IMR-90 (cell line): ENCODE measurements at regions not wholly inside any gene's neighbourhood (a gene's known extent, or its start where the extent isn't known, plus 50 kb on each side); places are given as distances from the start of the nearest gene placed in this dataset.

ENCODE experiments used
- ATAC-seq: fragments of 200-7000 bp; cut with Tn5 transposase; 2 replicates; pipeline ENCODE4 v1.9.1; 2020; ENCODE audit warnings: low read depth, mild to moderate bottlenecking, moderate library complexity
- BruUV-seq: library from RNA; stranded (reverse); fragments of 400-500 nt; replicated peaks from 2 replicates; lab custom pipeline; 2021; lab: Mats Ljungman, UMichigan
- CTCF ChIA-PET: fragments of 300-600 bp; formaldehyde crosslinking; extraction: SDS; loops from one replicate; lab custom pipeline; 2021; ENCODE audit warnings: antibody characterized with exemption; lab: Yijun Ruan, JAX
- POLR2A ChIA-PET: fragments of 300-600 bp; sonication (Branson Sonifier 250); formaldehyde crosslinking; loops from one replicate; lab custom pipeline; 2022; ENCODE audit warnings: antibody characterized with exemption; ENCODE audit not compliant: unreplicated experiment; lab: Charles Lee
- DNase-seq: peaks from one replicate; pipeline ENCODE4 v3.0.0; 2013
- H2AFZ ChIP-seq: replicated peaks from 2 replicates; pipeline ENCODE3; 2013; ENCODE audit warnings: low read length, mild to moderate bottlenecking; ENCODE audit not compliant: poor library complexity
- H2AK5ac ChIP-seq: 2 replicates; pipeline ENCODE4 v1.6.1; 2013; ENCODE audit warnings: low read depth, low read length, inconsistent platforms
- H2AK9ac ChIP-seq: replicated peaks from 2 replicates; pipeline ENCODE3; 2013; ENCODE audit warnings: mild to moderate bottlenecking, low read depth, low read length, moderate library complexity; ENCODE audit not compliant: poor library complexity
- H2BK120ac ChIP-seq: 2 replicates; pipeline ENCODE4 v1.6.1; 2013; ENCODE audit warnings: low read depth, low read length, inconsistent platforms
- H2BK15ac ChIP-seq: 3 replicates; pipeline ENCODE4 v1.6.1; 2013; ENCODE audit warnings: low read depth, low read length, inconsistent platforms
- H2BK20ac ChIP-seq: 2 replicates; pipeline ENCODE4 v1.6.1; 2013; ENCODE audit warnings: low read depth, mild to moderate bottlenecking, inconsistent platforms, low read length, moderate library complexity
- H2BK5ac ChIP-seq: 2 replicates; pipeline ENCODE4 v1.6.1; 2013; ENCODE audit warnings: mild to moderate bottlenecking, low read depth, low read length, inconsistent platforms; ENCODE audit not compliant: poor library complexity, severe bottlenecking
- H3K14ac ChIP-seq: replicated peaks from 2 replicates; pipeline ENCODE4 v1.6.1; 2013; ENCODE audit warnings: low read depth, low read length, inconsistent platforms
- H3K18ac ChIP-seq: 2 replicates; pipeline ENCODE4 v1.6.1; 2013; ENCODE audit warnings: low read depth, low read length, control low read depth
- H3K23ac ChIP-seq: 2 replicates; pipeline ENCODE4 v1.6.1; 2013; ENCODE audit warnings: low read depth, low read length, inconsistent platforms
- H3K27ac ChIP-seq: 2 replicates; pipeline ENCODE4 v1.5.1; 2013; ENCODE audit warnings: mild to moderate bottlenecking, control low read depth, low read length; ENCODE audit not compliant: insufficient read depth
- H3K27me3 ChIP-seq: 2 replicates; pipeline ENCODE4 v1.6.1; 2013; ENCODE audit warnings: low read length; ENCODE audit not compliant: control insufficient read depth, insufficient read depth
- H3K36me3 ChIP-seq: 2 replicates; pipeline ENCODE4 v1.6.1; 2013; ENCODE audit warnings: low read length, mixed read lengths; ENCODE audit not compliant: control insufficient read depth, insufficient read depth
- H3K4ac ChIP-seq: 2 replicates; pipeline ENCODE4 v1.6.1; 2013; ENCODE audit warnings: low read depth, low read length, inconsistent platforms
- H3K4me1 ChIP-seq: 2 replicates; pipeline ENCODE4 v1.6.1; 2013; ENCODE audit warnings: low read length, mixed read lengths; ENCODE audit not compliant: control insufficient read depth, insufficient read depth
- H3K4me2 ChIP-seq: 2 replicates; pipeline ENCODE4 v1.6.1; 2013; ENCODE audit warnings: low read depth, mild to moderate bottlenecking, control low read depth, low read length, moderate library complexity
- H3K4me3 ChIP-seq: 2 replicates; pipeline ENCODE4 v1.5.1; 2013; ENCODE audit warnings: low read depth, mild to moderate bottlenecking, control low read depth, low read length, moderate library complexity; ENCODE audit not compliant: insufficient read depth
- H3K56ac ChIP-seq: 2 replicates; pipeline ENCODE4 v1.6.1; 2013; ENCODE audit warnings: low read length, inconsistent platforms; ENCODE audit not compliant: insufficient read depth; ENCODE audit errors: extremely low read depth
- H3K79me1 ChIP-seq, 2 experiments: 2 replicates each; pipeline ENCODE4 v1.6.1; 2013; ENCODE audit warnings: low read length in 2 of 2, inconsistent platforms in 1 of 2, low read depth in 1 of 2
- H3K9ac ChIP-seq: 2 replicates; pipeline ENCODE4 v1.6.1; 2013; ENCODE audit warnings: low read depth, low read length, control low read depth
- H3K9me1 ChIP-seq: 2 replicates; pipeline ENCODE4 v1.6.1; 2013; ENCODE audit warnings: low read length, inconsistent platforms; ENCODE audit not compliant: insufficient read depth
- H3K9me3 ChIP-seq: 2 replicates; pipeline ENCODE4 v1.6.1; 2013; ENCODE audit warnings: low read length; ENCODE audit not compliant: control insufficient read depth, insufficient read depth
- H4K20me1 ChIP-seq: 2 replicates; pipeline ENCODE4 v1.6.1; 2013; ENCODE audit warnings: low read length, inconsistent platforms; ENCODE audit not compliant: insufficient read depth
- H4K5ac ChIP-seq: 2 replicates; pipeline ENCODE4 v1.6.1; 2013; ENCODE audit warnings: mild to moderate bottlenecking, low read depth, low read length, control low read depth
- H4K8ac ChIP-seq, 2 experiments: 2 replicates each; pipeline ENCODE4 v1.6.1; 2013; ENCODE audit warnings: low read depth in 2 of 2, low read length in 2 of 2, control low read depth in 1 of 2, inconsistent platforms in 1 of 2
- H4K91ac ChIP-seq: 2 replicates; pipeline ENCODE4 v1.6.1; 2013; ENCODE audit warnings: low read depth, low read length, inconsistent platforms; ENCODE audit not compliant: insufficient read depth
- CEBPB ChIP-seq: IDR thresholded peaks from 2 replicates; pipeline ENCODE4 v1.6.1; 2012; ENCODE audit warnings: low read depth, low read length, improper control_type of control experiment
- FOS ChIP-seq: fragments of 150-350 bp; IDR thresholded peaks from 2 replicates; pipeline ENCODE4 v1.6.1; 2016; ENCODE audit warnings: low read depth, low read length
- NFE2L2 ChIP-seq: fragments of 150-350 bp; IDR thresholded peaks from 2 replicates; pipeline ENCODE4 v1.6.1; 2016; ENCODE audit warnings: low read depth, mild to moderate bottlenecking, low read length
- POLR2A ChIP-seq: IDR thresholded peaks from 2 replicates; pipeline ENCODE4 v1.6.1; 2012; ENCODE audit warnings: mild to moderate bottlenecking, low read depth, low read length
- WGBS, 2 experiments: methylation state at CpG; one replicate each; pipeline versions ENCODE4 v1.1.5 to v1.1.7; 2013; ENCODE audit warnings: missing lambda C conversion rate in 2 of 2; ENCODE audit not compliant: insufficient read length in 1 of 2; ENCODE audit errors: extremely low coverage in 2 of 2; 5-methylcytosine and 5-hydroxymethylcytosine counted together
- dilution Hi-C: fragments of 300-500 bp; cut with HindIII; formaldehyde crosslinking; loops from one replicate; pipeline ENCODE4 v1.14.3; 2018; ENCODE audit warnings: low sequenced_read_pairs; ENCODE audit not compliant: unreplicated experiment
- in situ Hi-C: fragments of 300-500 bp; cut with MboI; formaldehyde crosslinking; loops from 3 replicates; pipeline ENCODE4 v1.14.3; 2019; ENCODE audit warnings: low sequenced_read_pairs, inconsistent platforms, mixed read lengths
- intact Hi-C: fragments of 100-400 bp; cut with micrococcal nuclease; formaldehyde crosslinking; loops from 2 replicates; pipeline ENCODE4 v1.10.0; 2022
- TF ChIP-seq, protein P1 (sequence below): fragments of 150-350 bp; IDR thresholded peaks from 2 replicates; pipeline ENCODE4 v1.6.1; 2016; ENCODE audit warnings: low read depth, mild to moderate bottlenecking, low read length, moderate library complexity, borderline replicate concordance

DNA sequence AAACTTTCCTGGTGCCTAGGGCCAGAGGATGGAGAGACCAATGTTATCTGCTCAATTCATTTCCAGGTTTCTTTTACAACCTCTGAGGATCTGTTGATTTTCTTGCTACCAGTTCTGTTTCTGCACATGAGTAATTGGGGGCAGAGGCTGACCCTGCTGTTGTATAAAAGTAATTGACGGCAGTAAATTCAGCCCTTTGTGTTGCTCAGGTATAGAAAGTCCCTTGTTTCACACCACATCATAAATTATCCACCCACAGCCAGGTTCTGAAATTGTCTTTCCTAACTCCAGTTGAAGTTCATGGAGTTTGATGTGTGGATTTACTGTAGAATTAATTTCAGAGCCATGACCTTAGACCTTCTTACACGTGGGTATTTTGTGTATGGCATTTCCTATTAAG lies 107.4 kb upstream of the GRIK2 start:
- H3K4me2 ChIP-seq = no peak overlapping the region
- peaks cover 10% of the 10 kb centered on the region; the same call in 1 of the 2 replicates for H3K9me3 ChIP-seq
- dilution Hi-C loops = no loop called here
- in situ Hi-C loops = no loop called here
- no peak overlapping the region for H2BK15ac ChIP-seq
- no peak overlapping the region for H3K9ac ChIP-seq
- no peaks in the 10 kb centered on the region for H3K36me3 ChIP-seq
- POLR2A ChIA-PET = no interaction called here
- H2AFZ ChIP-seq = no peak overlapping the region
- CTCF ChIA-PET = no interaction called here
- H2BK20ac ChIP-seq = no peak overlapping the region
- no peak overlapping the region for H2BK5ac ChIP-seq
- no peak overlapping the region for H3K18ac ChIP-seq
- H3K4me1 ChIP-seq = no peaks in the 10 kb centered on the region
- DNase-seq (no peak), ATAC-seq (no peak)
- H3K14ac ChIP-seq = no peak overlapping the region
- H4K8ac ChIP-seq = no peak overlapping the region
- H2BK120ac ChIP-seq = no peak overlapping the region
- WGBS, 2 experiments = no CpG with 5 or more reads among the region's 2 CpGs
- H3K27ac ChIP-seq = no peak overlapping the region
- intact Hi-C loops = no loop called here
- no peak overlapping the region for H4K5ac ChIP-seq
- H2AK9ac ChIP-seq = no peak overlapping the region
- no peaks in the 10 kb centered on the region for H4K20me1 ChIP-seq
- H3K9me1 ChIP-seq = no peaks in the 10 kb centered on the region
- no peak overlapping the region for H4K91ac ChIP-seq
- H3K56ac ChIP-seq = no peak overlapping the region
- H3K79me1 ChIP-seq = no peaks in the 10 kb centered on the region
- H3K23ac ChIP-seq = no peak overlapping the region
- no peak for TF ChIP-seq NFE2L2
- no peak for TF ChIP-seq FOS
- no peak for TF ChIP-seq CEBPB
- TF ChIP-seq, protein P1, sequence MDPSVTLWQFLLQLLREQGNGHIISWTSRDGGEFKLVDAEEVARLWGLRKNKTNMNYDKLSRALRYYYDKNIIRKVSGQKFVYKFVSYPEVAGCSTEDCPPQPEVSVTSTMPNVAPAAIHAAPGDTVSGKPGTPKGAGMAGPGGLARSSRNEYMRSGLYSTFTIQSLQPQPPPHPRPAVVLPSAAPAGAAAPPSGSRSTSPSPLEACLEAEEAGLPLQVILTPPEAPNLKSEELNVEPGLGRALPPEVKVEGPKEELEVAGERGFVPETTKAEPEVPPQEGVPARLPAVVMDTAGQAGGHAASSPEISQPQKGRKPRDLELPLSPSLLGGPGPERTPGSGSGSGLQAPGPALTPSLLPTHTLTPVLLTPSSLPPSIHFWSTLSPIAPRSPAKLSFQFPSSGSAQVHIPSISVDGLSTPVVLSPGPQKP = no peak
- no peak for TF ChIP-seq POLR2A
- H3K4ac ChIP-seq = no peak overlapping the region
- H2AK5ac ChIP-seq = no peak overlapping the region
- no peak overlapping the region for H3K4me3 ChIP-seq
- BruUV-seq = no TSS peak
- H3K27me3 ChIP-seq = no peaks in the 10 kb centered on the region
